DOHH2 (cell line): ENCODE measurements at regions not wholly inside any gene's neighbourhood (a gene's known extent, or its start where the extent isn't known, plus 50 kb on each side); places are given as distances from the start of the nearest gene placed in this dataset.

Experiments used
- EZH2phosphoT487 ChIP-seq: fragments of 200-600 bp; sonication (generic); IDR thresholded peaks from 2 replicates; pipeline ENCODE4 v1.6.1; 2017; ENCODE audit warnings: borderline replicate concordance, mild to moderate bottlenecking, antibody characterized with exemption, low read length, moderate library complexity, mixed read lengths
- TF ChIP-seq, protein P1 (sequence below): fragments of 200-600 bp; sonication (generic); IDR thresholded peaks from one replicate; pipeline ENCODE4 v1.5.1; 2014; ENCODE audit warnings: antibody characterized with exemption, mild to moderate bottlenecking, low read depth, low read length; ENCODE audit not compliant: poor library complexity, severe bottlenecking

DNA sequence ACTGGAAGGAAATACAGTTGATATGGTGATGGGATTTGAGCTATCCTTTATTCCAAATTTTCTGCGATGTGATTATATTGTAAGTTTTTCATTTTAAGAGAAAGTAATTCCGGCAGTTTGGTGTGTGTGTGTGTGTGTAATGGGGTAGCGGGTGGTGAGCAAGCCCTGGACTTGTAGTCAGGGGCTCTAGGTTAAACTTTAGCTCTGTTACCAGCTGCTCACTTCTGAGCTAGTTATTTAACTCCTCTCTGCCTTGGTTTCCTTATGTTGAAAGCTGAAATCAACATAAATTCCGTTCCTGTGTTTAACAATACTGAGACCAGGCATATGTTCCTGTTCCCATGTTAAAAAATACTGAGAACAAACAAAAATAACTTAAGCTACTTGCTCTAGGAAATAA, 174.1 kb upstream of the CASK start:
- TF ChIP-seq, protein P1, sequence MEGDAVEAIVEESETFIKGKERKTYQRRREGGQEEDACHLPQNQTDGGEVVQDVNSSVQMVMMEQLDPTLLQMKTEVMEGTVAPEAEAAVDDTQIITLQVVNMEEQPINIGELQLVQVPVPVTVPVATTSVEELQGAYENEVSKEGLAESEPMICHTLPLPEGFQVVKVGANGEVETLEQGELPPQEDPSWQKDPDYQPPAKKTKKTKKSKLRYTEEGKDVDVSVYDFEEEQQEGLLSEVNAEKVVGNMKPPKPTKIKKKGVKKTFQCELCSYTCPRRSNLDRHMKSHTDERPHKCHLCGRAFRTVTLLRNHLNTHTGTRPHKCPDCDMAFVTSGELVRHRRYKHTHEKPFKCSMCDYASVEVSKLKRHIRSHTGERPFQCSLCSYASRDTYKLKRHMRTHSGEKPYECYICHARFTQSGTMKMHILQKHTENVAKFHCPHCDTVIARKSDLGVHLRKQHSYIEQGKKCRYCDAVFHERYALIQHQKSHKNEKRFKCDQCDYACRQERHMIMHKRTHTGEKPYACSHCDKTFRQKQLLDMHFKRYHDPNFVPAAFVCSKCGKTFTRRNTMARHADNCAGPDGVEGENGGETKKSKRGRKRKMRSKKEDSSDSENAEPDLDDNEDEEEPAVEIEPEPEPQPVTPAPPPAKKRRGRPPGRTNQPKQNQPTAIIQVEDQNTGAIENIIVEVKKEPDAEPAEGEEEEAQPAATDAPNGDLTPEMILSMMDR = no peak
- no peak for TF ChIP-seq EZH2phosphoT487
